Esophagus squamous epithelium (tissue), 5 donors: ENCODE measurements at regions not wholly inside any gene's neighbourhood (a gene's known extent, or its start where the extent isn't known, plus 50 kb on each side); places are given as distances from the start of the nearest gene placed in this dataset.

Experiments
- DNase-seq: peaks from one replicate; lab custom pipeline; 2025; lab: John Stamatoyannopoulos, UW
- H3K27ac ChIP-seq, 4 donors: fragments of 200-600 bp; sonication (generic); one replicate each; pipeline ENCODE4 v1.5.1; 2016 to 2019; ENCODE audit warnings: mild to moderate bottlenecking in 1 of 4
- H3K27me3 ChIP-seq, 4 donors: fragments of 200-600 bp; sonication (generic); 1 replicate in 3 of 4; 2 replicates in 1 of 4; pipeline versions ENCODE4 v1.5.1 to v1.6.0; 2017 to 2021; ENCODE audit warnings: antibody characterized with exemption in 1 of 4
- H3K36me3 ChIP-seq, 3 donors: fragments of 200-600 bp; sonication (generic); one replicate each; pipeline ENCODE4 v1.5.1; 2016 to 2019
- H3K4me1 ChIP-seq, 3 donors: fragments of 200-600 bp; sonication (generic); one replicate each; pipeline ENCODE4 v1.5.1; 2017 to 2019
- H3K4me3 ChIP-seq, 4 donors: fragments of 200-600 bp; sonication (generic); 1 replicate in 3 of 4; 2 replicates in 1 of 4; pipeline ENCODE4 v1.5.1; 2016 to 2019; ENCODE audit warnings: mild to moderate bottlenecking in 2 of 4, moderate library complexity in 1 of 4
- H3K9me3 ChIP-seq, 3 donors: fragments of 200-600 bp; sonication (generic); one replicate each; pipeline ENCODE4 v1.5.1; 2016 to 2019
- POLR2A ChIP-seq, 4 donors: fragments of 450-650 bp; IDR thresholded peaks; one replicate each; pipeline ENCODE4 v1.6.1; 2017; ENCODE audit warnings: antibody characterized with exemption in 4 of 4, mild to moderate bottlenecking in 4 of 4, moderate library complexity in 3 of 4
- WGBS, 2 donors: methylation state at CpG; one replicate each; pipeline ENCODE4 v1.1.5; 2018; 5-methylcytosine and 5-hydroxymethylcytosine counted together
- intact Hi-C: fragments of 100-400 bp; cut with DNase I; formaldehyde crosslinking; loops from one replicate; pipeline ENCODE4 v1.15.0; 2022
- TF ChIP-seq, protein P1 (sequence below), 6 experiments: fragments of 450-650 bp in 4 of 6; fragments of 200-600 bp in 2 of 6; sonication (generic) in 2 of 6; IDR thresholded peaks; one replicate each; pipeline ENCODE4 v1.5.1; 2016 to 2019; ENCODE audit warnings: antibody characterized with exemption in 6 of 6, mild to moderate bottlenecking in 4 of 6, moderate library complexity in 4 of 6
- donor health status: DM: yes; HTN: yes; CAD: no.

DNA sequence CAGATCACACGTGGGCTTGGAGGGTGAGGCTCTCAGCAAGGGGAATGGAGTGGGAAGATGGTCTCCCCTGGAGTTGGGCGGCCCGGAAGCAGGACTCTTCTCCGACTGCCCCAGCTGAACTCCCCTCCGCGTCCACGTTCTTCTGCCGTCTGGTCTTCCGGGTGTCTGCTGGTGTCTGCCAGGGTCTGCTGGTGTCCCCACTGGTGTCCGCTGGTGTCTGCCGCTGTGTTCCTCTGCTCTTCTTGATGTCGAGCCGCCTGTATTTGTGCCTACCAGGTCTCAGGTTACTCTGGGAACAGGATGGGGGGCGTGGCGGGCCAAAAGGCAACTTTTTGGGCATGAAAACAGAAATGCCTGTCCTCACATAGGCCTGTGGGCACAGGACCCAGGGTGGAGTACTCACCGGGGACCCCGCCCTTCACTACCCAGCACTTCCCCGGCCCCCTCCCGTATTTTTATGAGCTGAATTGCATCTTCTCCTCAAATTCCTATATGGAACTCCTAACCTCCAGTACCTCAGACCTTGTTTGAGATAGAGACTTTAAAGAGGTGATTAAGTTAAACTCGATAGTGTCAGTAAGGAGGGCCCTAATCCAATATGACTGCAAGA lies 675.4 kb downstream of the SEMA5A start:
- Histone ChIP-seq H3K27me3 (no peaks in the 10 kb centered on the region), H3K4me1 (no peaks in the 10 kb centered on the region), H3K4me3 (no peak overlapping the region), H3K9me3 (no peaks in the 10 kb centered on the region), H3K36me3 (no peaks in the 10 kb centered on the region), H3K27ac (no peak overlapping the region)
- intact Hi-C loops = no loop called here
- no peak for DNase-seq
- TF ChIP-seq, protein P1, sequence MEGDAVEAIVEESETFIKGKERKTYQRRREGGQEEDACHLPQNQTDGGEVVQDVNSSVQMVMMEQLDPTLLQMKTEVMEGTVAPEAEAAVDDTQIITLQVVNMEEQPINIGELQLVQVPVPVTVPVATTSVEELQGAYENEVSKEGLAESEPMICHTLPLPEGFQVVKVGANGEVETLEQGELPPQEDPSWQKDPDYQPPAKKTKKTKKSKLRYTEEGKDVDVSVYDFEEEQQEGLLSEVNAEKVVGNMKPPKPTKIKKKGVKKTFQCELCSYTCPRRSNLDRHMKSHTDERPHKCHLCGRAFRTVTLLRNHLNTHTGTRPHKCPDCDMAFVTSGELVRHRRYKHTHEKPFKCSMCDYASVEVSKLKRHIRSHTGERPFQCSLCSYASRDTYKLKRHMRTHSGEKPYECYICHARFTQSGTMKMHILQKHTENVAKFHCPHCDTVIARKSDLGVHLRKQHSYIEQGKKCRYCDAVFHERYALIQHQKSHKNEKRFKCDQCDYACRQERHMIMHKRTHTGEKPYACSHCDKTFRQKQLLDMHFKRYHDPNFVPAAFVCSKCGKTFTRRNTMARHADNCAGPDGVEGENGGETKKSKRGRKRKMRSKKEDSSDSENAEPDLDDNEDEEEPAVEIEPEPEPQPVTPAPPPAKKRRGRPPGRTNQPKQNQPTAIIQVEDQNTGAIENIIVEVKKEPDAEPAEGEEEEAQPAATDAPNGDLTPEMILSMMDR (IDR thresholded peaks at IDR 0.05) = no peak
- TF ChIP-seq POLR2A (IDR thresholded peaks at IDR 0.05) = no peak
- WGBS, 2 donors = 73 to 77% methylated on average over 8 to 12 of the region's 20 CpGs

DNA sequence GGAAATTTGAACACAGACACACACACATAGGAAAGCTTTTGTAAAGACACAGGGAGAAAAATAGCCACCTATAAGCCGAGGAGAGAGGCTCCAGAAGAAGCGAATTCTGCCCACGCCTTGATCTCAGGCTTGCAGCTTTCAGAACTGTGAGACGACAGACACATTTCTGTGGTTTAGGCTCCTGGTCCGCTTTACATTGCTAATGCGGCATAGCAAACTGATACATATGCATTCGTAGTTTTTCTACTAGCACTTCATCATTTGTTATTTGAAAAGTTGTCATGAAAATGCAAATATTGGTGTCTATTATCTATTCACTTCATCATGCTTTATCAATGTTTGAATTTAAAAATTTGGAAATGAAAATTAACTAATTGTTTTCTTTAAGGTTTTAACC lies 674.9 kb downstream of the SEMA5A start:
- Histone ChIP-seq H3K9me3 (no peaks in the 10 kb centered on the region), H3K27me3 (no peaks in the 10 kb centered on the region), H3K36me3 (no peaks in the 10 kb centered on the region), H3K4me1 (no peaks in the 10 kb centered on the region), H3K27ac (no peak overlapping the region), H3K4me3 (no peak overlapping the region)
- intact Hi-C loops = no loop called here
- TF ChIP-seq, protein P1 (IDR thresholded peaks at IDR 0.05) = no peak
- TF ChIP-seq POLR2A (IDR thresholded peaks at IDR 0.05) = no peak
- DNase-seq = no peak
- WGBS, 2 donors = 74 to 86% methylated on average over 7 of the region's 7 CpGs

DNA sequence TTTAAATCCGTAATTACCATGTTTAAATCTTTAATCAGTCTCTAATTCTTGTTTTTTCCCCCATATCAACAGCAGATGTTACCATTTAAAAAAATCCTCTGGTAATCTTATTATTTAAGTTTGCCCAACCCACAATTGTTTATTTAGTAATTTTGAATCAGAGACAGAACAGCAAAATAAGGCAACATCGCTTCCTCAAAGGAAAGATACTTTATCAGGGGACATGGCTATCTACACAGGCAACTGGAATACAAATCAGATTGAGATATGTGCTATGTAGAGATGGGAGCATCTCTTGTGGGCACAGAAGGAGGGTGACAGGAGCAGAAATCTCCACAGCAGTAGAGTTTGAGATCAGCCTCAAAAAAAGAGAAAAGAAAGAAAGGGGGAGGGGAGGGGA lies 674.4 kb downstream of the SEMA5A start:
- no peak overlapping the region for H3K4me3 ChIP-seq
- 71 to 81% methylated on average over 2 of the region's 2 CpGs for WGBS, 2 donors
- no peaks in the 10 kb centered on the region for H3K9me3 ChIP-seq

DNA sequence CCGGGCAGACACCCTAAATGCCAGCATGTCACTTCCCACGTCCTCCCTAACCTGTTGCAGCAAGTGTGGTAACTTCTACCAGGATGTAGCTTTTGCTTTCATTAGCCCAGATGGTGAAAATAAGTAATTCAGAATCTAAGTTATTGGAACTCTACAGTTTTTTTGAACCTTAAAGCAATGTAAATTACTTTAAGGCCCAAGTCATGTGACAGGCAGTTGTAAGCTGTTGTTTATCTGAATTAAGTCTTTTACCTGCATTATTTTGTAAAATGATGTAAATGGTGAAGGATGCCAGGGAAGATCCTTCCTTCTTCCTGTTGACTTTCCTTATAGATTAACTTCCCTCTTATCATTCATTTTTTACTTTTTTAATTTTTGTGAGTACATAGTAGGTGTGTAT lies 670.2 kb downstream of the SEMA5A start:
- Histone ChIP-seq H3K9me3 (no peaks in the 10 kb centered on the region), H3K27me3 (no peaks in the 10 kb centered on the region), H3K36me3 (no peaks in the 10 kb centered on the region), H3K27ac (no peak overlapping the region), H3K4me1 (no peaks in the 10 kb centered on the region), H3K4me3 (no peak overlapping the region)
- DNase-seq = no peak
- intact Hi-C loops = no loop called here
- no peak for TF ChIP-seq POLR2A (IDR thresholded peaks at IDR 0.05)
- WGBS, 2 donors = 25 to 53% methylated on average over 2 of the region's 2 CpGs

More for the DNA sequence above, 674.4 kb downstream of the SEMA5A start:
- TF ChIP-seq, protein P1 (IDR thresholded peaks at IDR 0.05) = no peak
- TF ChIP-seq POLR2A (IDR thresholded peaks at IDR 0.05) = no peak
- Histone ChIP-seq H3K27me3 (no peaks in the 10 kb centered on the region), H3K27ac (no peak overlapping the region), H3K4me1 (no peaks in the 10 kb centered on the region), H3K36me3 (no peaks in the 10 kb centered on the region)
- intact Hi-C loops = no loop called here
- no peak for DNase-seq

DNA sequence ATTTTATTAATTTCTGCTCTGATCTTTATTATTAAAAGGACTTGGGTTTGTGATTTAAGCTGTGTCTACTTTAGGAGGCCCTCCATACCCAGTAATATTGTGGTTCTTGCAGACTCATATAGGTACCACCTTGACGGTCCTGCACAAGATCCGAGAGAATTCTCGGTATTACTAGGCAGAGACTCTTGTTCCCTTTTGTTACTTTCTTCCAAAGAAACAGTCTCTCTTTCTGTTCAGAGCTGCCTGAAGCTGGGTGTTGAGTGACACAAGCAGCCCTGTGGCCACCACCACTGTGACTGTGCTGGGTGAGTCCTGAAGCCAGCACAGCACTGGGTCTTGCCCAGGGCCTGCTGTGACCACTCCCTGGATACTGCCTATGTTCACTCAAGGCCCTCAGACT lies 666.6 kb downstream of the SEMA5A start:
- Histone ChIP-seq H3K36me3 (no peaks in the 10 kb centered on the region), H3K4me1 (no peaks in the 10 kb centered on the region), H3K27ac (no peak overlapping the region), H3K4me3 (no peak overlapping the region), H3K27me3 (no peaks in the 10 kb centered on the region), H3K9me3 (no peaks in the 10 kb centered on the region)
- DNase-seq = no peak
- intact Hi-C loops = no loop called here
- TF ChIP-seq, protein P1 (IDR thresholded peaks at IDR 0.05) = no peak
- no peak for TF ChIP-seq POLR2A (IDR thresholded peaks at IDR 0.05)
- WGBS, 2 donors = 64 to 95% methylated on average over 3 of the region's 3 CpGs

DNA sequence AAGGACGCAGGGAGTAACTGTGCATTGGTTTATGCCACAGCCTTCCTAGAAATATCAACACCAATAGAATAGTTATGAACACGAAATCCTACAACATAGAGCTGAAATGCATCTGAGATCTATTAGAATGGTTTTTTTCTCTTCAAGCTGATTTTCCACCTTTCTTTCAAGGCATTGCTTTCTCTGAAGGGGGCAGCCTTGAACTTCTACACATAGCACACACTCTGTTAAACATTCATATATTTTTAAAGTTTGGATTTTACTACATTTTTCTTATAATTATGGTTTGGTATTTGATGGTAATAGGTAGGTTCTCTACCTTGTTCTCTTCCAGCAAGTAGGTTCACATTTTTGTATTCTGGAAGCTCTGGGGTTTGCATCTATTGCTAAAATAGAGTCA lies 661.8 kb downstream of the SEMA5A start:
- no peak for DNase-seq
- WGBS, 2 donors = 64 to 76% methylated on average over 2 of the region's 2 CpGs
- H3K4me3 ChIP-seq = no peak overlapping the region
- H3K36me3 ChIP-seq = no peaks in the 10 kb centered on the region
- no peak overlapping the region for H3K27ac ChIP-seq
- intact Hi-C loops = no loop called here
- H3K9me3 ChIP-seq = peaks cover 0 to 4% (median 0%) of the 10 kb centered on the region in 3 donors
- no peaks in the 10 kb centered on the region for H3K4me1 ChIP-seq
- H3K27me3 ChIP-seq = no peaks in the 10 kb centered on the region
- TF ChIP-seq, protein P1 (IDR thresholded peaks at IDR 0.05) = no peak
- TF ChIP-seq POLR2A (IDR thresholded peaks at IDR 0.05) = no peak
